ENCODE measurements at regions not wholly inside any gene's neighbourhood (a gene's known extent, or its start where the extent isn't known, plus 50 kb on each side); places are given as distances from the start of the nearest gene placed in this dataset.
A peak's percentile ranks its signal among the peaks of the same experiment; 100 is the strongest.

DNA sequence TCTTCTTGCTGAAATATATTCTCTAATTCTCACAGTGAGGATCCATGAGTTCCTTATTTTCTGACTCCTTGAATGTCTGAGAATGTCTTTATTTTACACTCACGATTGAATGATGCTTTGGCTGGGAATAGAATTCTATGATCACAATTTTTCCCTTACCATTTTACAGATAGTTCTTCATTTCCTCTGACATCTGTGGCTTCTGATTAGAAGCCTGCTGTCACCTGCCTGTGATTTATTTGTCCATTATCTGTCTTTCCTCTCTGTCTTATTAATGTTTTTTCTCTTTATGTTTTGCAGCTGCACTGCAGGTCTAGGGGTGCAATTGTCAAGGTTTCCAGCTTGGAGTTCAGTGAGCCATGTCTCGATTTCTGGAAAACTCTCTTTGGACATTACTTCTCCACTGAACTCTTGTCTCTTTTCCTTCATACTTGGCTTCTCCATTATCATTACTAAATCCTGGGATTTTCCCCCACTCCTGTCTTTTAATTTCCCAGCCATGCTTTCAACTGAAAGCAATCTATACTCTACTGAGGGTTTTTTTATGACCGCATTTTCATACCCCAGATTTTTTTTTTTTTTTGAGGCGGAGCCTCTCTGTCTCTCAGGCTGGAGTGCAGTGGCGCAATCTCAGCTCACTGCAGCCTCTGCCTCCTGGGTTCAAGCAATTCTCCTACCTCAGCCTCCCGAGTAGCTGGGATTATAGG lies 85.8 kb upstream of the PRNP start:
- DNase-seq (ENCODE audit: low read depth in 2 of 2) = peak in 1 of 2 donors; percentile 15

DNA sequence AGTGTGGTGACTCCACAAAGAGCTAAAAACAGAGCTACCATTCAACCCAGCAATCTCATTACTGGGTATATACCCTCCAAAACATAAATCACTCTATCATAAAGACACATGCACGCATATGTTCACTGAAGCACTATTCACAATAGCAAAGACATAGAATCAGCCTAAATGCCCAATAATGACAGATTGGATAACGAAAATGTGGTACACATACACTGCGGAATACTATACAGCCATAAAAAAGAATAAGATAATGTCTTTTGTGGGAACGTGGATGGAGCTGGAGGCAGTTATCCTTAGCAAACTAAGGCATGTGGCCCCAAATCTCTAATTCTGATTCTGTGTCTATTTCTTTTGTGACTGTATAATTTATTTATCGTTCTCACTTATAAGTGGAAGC lies 89.0 kb upstream of the PRNP start:
- DNase-seq (ENCODE audit: low read depth in 2 of 2) = no peak

DNA sequence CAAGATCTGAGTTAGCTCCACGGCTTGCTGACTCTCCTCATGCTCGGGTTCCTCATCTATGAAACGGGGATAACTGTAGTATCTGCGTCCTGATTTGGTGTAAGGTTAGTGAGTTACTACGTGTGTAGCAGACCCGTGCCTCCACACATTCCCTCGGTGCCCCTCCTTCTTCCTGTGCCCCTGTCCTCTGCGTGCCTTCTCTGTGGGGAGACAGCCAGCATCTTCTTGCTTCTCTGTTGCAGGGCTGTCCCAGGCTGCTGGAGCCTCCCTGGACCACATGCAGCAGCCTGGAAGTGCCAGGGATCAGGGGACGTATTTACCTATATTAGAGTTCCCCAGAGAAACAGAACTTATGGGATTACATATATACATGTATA lies 93.1 kb upstream of the PRNP start:
- DNase-seq (ENCODE audit: low read depth in 2 of 2) = no peak

DNA sequence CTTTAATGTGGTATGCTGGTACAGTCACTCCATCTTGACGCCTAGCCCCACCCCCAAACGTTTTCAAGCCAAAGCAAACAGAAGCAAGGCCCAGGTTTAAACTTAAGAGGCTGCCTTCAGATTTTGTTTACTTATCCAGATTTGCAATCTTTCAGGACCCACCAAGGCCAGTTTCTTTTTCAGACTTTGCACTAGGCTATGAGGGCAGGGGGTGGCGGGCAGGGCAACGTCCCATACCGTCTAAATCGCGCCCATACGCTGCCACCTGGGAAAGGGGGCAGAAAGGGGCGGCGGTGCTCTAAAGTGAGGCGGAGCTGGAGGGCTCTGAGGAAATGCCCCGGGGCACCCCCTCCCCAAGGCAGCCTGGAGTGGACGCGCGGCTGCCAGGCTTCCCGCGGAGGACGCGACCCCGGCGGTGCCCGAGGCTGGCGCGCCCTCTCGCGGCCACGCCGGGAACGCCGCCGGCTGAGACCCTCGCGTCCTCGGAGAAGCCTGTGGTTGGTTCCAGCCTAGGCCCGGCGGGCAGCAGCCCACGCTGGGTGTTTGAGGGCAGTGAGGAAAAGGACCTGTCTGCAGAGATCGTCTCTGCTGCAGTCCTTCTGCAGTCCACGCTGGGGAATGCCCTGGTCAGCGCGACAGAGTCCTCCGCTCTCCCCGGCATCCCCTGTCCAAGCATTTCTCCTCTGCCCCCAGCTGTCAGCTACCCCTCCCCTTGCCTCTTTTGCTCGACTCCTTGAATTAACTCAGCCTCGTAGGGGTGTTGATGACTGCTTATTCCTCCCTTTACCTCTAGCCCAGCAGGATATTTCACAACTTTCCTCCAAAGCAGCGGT lies 93.7 kb upstream of the PRNP start:
- peak in 1 of 2 donors; percentile 33 for DNase-seq (ENCODE audit: low read depth in 2 of 2)

GRCh38 chr20:4591975-4592315 lies 94.3 kb upstream of the PRNP start:
- no peak for DNase-seq (ENCODE audit: low read depth in 2 of 2)

- DNase-seq (ENCODE audit: low read depth in 2 of 2) = no peak
Observed at GRCh38 chr20:4585758-4586157, 100.5 kb upstream of the PRNP start.

DNA sequence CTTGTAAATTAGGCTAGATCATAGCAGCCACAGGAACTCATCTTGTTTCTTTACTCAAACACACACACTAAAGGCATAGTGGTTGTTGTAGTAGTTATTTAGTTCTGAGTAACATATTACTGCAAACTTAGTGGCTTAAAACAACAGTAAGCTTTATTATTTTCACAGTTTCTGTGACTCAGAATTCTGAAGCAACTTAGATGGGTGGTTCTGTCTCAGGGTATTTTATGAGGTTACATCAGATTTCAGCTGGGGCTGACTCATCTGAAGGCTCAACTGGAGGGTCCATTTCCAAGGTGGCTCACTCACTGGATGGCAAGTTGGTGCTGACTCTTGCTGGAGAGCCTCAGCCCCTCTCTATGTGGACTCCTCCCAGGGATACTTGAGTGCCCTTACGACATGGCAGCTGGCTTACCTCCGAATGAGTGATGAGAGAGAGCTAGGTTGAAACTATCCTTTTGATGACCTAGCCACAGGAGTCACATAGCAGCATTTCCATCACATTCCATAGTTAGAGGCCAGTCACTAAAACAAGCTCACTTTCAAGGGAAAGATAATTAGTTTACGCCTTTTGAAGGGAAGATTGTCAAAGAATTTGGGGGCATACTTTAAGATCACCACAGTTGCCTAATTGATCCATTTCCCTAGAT lies 101.0 kb upstream of the PRNP start:
- DNase-seq (ENCODE audit: low read depth in 2 of 2) = no peak

DNA sequence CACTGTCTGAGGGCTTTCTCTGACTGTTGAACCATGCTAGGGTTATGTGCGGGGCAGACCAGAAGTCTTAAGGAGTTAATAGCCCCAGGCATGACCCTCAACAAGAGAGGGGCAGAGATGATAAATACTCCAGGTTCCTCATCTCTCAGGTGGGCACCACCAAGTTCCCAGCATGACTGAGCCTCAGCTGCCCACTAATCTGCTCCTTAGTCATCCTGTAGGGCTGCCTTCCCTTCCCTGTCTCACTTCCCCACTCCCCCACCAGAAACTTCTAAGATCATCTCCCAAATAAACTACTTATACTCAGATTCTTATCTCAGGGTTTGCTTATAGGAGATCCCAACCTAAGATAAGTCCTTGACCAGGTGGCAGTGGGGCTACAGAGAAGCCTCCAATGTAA lies 101.7 kb upstream of the PRNP start:
- no peak for DNase-seq (ENCODE audit: low read depth in 2 of 2)

- no peak for DNase-seq (ENCODE audit: low read depth in 2 of 2)
Observed at GRCh38 chr20:4581838-4582237, 104.4 kb upstream of the PRNP start.

DNA sequence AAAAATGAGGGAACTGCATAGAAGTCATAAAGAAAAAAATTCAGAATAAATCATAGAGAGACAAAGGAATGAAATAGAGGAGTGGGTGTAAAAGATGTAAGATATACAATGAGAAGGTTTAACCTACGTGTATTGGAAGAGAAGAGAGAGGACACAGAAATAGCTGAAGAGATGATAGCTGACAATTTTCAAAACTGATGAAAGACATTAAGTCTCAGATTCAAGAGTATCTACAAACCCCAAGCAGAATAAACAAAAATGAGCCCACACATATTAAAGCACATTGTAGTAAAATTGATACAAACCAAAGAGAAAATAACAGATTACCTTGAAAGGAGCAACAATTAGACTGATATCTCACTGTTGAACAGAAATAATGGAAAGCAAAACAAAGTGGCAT lies 107.9 kb upstream of the PRNP start:
- no peak for DNase-seq (ENCODE audit: low read depth in 2 of 2)

GRCh38 chr20:4574356-4574690 lies 111.9 kb upstream of the PRNP start:
- no peak for DNase-seq (ENCODE audit: low read depth in 2 of 2)

GRCh38 chr20:4573564-4574355 lies 112.5 kb upstream of the PRNP start:
- peak in 1 of 2 donors; percentile 13 for DNase-seq (ENCODE audit: low read depth in 2 of 2)

DNA sequence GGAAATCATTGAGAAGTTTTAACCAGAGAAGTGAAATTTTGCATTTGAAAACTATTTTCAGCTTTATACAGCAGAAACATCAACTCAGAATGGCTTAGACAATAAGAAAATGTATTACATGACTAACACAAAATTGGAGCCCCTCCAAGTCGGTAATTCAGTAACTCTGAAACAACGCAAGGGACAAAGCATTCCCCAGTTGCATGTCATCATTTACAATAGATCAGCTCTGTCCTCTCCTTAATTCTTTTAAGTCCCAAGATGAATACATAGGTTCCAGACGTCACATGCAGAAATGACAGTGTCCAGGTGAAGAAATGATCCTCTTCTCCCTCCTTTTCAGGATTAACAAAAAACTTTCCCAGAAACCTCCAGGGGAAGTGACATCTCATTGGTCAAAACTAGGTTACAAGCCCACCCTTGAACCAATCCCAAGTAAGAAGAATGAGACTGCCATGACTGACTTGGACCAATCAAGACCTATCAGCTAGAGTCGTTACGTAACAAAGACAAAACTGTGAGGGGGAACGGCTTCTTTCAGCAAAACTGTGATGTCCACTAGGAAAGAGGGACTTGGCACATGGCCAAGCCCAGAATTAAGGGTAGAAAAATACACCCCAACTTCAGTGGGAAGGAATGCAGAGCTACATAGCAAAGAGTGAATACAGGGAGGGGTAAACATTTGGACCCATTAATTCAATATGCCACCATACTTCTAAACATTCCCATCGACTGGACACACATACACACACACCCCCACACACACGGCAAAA lies 114.3 kb upstream of the PRNP start:
- no peak for DNase-seq (ENCODE audit: low read depth in 2 of 2)

- DNase-seq (ENCODE audit: low read depth in 2 of 2) = no peak
Observed at GRCh38 chr20:4569865-4570264, 116.4 kb upstream of the PRNP start.

DNA sequence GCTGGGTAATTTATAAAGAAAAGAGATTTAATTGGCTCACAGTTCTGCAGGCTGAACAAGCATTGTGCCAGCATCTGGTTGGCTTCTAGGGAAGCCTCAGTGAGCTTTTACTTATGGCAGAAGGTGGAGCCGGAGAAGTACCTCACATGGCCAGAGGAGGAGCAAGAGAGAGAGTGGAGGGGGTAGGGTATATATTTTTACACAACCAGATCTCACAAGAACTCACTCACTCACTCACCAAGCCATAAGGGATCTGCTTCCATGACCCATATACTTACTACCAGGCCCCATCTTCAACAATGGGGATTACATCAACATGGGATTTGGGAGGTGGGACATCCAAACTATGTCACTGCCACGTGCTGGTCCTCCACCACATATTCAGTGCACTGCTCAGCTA lies 117.2 kb upstream of the PRNP start:
- no peak for DNase-seq (ENCODE audit: low read depth in 2 of 2)

DNA sequence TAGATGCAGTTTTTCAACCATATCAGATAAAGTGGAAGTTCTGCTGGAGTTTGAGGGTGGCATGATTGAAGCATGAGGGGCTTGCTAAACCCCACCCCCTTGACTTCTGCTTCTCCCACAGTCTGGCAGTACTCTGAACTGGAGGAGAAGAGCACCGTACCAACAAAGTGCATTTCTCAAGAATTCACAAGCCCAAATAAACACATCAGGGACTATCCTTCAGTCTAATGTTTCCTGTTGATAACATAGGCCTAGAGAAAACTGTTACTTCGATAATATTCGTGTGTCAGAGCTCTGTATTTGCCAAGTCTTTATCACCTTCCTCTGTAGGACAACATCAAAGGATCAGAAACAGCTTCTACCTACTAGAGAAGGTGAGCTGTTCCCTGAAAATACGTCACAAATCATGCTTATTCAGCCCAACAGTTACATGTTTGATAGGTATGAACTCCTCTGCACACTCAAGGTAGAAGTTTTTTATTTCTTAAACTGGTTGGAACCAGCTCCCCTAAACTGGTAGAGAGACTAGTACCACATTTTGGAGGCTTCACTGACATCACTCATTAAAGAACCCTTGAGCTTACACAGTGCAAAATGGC lies 117.8 kb upstream of the PRNP start:
- DNase-seq (ENCODE audit: low read depth in 2 of 2) = no peak

DNA sequence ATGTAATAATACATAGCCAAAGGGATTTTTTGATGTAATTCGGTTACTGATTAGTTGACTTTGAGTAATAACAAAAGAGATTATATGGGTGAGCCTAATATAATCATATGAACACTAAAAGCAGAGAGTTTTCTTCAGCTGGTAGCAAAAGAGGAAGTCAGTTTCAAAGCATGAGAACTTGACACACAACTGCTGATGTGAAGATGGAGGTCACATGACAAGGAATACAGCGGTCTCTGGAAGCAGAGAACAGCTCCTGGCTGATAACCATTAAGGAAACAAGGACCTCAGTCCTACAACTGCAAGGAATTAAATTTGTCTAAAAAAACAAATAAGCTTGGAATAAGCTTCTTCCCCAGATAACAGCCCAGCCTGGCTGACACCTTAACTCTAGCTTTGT lies 119.1 kb upstream of the PRNP start:
- DNase-seq (ENCODE audit: low read depth in 2 of 2) = no peak

DNA sequence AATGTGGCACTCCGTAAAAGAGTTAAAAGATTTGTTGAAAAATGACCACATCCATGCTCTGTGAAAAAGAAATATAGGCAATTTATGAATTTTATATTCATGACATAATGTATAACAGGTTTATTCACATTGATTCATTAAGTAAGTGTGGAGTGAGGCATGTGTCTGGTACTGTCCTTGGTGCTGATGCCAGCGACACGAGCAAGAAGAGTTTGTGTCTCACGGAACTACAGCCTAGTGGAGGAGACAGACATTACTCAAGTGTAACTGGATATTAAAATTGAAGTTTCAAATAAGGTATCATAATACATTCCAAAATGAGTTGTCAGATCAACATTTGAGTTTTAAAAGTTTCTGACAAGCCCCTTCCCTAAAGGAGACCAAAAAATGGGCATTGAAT lies 122.7 kb upstream of the PRNP start:
- peak; percentile 43 to 76 for DNase-seq (ENCODE audit: low read depth in 2 of 2)

DNA sequence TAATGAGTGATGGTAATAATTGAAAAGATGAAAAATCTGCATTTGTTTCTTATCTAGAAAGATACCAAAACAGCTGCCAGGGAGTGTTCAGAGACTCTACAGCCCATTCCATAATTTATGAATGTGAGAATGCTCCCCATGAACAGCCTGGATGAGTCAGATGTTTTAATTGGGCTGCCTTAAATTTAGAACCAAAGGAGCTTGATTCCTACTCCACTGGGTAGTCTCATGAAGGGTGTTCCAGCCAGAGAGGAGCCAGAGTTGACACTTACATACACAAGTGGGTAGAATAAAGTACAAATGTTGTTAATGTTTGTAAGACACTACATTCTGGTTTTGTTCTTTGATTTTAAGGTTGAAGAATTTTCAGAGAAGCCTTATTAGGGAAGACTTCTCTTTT lies 123.2 kb upstream of the PRNP start:
- DNase-seq (ENCODE audit: low read depth in 2 of 2) = no peak

- no peak for DNase-seq (ENCODE audit: low read depth in 2 of 2)
Observed at GRCh38 chr20:4560667-4561066, 125.6 kb upstream of the PRNP start.

GRCh38 chr20:4559906-4560305 lies 126.3 kb upstream of the PRNP start:
- no peak for DNase-seq (ENCODE audit: low read depth in 2 of 2)

Measured in dermis microvascular lymphatic vessel endothelial cell (primary cell).